GM21447 (cell line): ENCODE measurements at regions not wholly inside any gene's neighbourhood (a gene's known extent, or its start where the extent isn't known, plus 50 kb on each side); places are given as distances from the start of the nearest gene placed in this dataset.

Source experiments
- ATAC-seq: cut with Tn5 transposase; IDR thresholded peaks from one replicate; pipeline ENCODE4 v1.9.1; 2021; ENCODE audit not compliant: unreplicated experiment

DNA sequence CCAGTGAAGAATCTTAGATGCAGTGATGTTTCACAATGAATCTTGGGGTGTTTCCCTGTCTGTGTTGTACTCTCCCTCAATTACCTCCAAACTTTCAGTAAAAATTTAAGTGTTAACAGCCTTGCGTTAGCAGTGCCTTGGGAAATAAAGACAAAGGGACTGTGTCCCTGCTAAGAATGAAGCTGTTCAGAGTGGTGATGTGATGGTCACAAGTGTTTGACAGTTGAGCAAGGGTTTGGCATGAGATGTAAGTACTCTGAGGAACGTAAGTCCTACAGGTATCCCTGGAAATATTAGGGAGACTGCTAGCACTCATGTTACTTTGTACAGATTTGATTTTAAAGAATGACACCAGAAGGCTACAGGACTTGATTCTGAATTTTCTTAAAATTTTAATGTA, 304.3 kb upstream of the DPH6 start:
- no peak for ATAC-seq

DNA sequence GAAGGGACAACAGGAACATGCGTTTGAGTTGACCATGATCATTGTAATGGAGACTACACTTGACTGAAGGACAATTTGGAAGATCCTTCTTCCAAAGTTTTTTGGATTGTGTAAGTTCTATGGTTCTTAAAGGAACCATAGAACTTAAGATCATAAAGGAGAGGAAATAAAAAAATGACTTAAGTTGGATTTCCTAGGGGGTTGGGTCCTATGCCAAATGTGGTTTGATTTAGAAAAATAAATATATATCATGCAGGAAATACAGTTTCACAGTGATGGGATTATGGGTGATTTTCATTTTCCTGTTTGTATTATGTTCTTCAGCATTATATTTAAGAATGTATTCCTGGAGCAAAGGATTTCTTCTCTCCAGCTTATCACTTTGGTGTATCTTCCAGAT, 305.5 kb upstream of the DPH6 start:
- no peak for ATAC-seq

- no peak for ATAC-seq
Measured at GRCh38 chr15:35852818-35853624, 307.1 kb upstream of the DPH6 start.

DNA sequence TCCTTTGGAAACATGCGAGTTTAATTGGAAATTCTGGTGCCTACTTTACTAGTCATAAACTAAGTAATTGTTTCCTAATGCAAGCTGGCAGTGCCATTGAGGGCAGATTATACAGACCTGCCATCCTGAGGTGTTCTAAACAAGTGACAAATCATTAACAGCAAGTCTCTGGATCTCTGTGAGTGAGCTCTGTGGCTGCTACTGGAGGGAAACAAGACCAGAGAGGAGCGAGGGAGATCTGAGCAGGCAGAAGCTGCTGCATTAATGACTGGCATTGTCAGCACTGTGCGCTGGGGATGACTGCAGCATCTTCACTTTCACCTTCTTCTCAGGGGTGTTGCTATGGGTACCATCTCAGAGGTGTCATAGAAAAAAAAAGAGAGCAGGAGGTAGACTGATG, 308.4 kb upstream of the DPH6 start:
- no peak for ATAC-seq

DNA sequence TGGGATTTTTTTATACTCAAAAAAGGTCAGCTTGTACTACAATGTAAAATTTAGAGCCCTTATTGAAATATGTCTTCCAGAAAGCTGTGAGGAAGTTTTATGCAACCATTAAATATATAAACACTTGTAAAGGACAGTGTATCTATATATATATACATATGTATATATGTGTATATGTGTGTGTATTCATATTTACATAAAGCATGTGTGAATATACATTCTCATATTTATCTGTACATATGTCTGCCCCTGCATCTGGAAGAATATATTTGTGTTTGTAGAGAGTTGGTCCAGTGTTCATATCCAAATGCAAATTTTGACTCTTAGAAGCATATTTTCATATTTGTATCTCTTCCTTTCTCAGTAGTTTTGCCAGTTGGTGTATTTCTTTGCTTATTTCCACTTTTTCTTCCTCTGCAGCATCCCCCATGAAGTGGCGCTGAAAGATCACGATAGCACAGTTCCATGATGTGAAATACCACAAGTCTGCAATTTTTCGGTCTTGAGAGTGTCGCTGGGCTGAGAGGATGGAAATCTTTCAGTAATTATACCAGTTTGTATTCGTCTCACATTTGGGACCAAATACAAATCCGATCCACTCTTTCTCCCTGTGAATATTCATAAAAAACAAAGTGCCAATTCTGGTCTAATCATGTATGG, 311.7 kb upstream of the DPH6 start:
- no peak for ATAC-seq

- no peak for ATAC-seq
Measured at GRCh38 chr15:35858707-35859106, 312.7 kb upstream of the DPH6 start.

GRCh38 chr15:35863655-35864054, 317.7 kb upstream of the DPH6 start:
- no peak for ATAC-seq

DNA sequence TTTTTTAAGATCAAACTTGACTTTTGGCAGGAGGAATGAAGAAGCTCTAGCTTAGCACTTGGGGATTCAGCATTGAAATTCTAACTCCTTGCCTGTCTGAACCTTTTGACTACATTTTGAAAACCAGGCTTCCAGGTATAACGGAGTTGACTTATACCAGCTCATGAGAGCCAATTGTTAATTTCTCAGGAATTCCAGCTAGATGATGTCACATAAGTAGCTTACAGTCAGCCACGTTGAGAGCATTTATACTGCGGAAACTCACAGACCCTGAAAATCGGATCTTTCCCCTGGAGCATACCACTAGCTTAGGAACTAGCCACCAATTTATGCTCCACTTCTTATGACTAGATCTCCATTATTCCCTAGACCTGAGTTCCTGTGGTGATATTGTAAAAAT, 321.4 kb upstream of the DPH6 start:
- ATAC-seq = no peak

- ATAC-seq = no peak
Measured at GRCh38 chr15:35871282-35871681, 325.3 kb upstream of the DPH6 start.

GRCh38 chr15:35871812-35872211, 325.8 kb upstream of the DPH6 start:
- no peak for ATAC-seq

- no peak for ATAC-seq
Measured at GRCh38 chr15:35872577-35872976, 326.6 kb upstream of the DPH6 start.

DNA sequence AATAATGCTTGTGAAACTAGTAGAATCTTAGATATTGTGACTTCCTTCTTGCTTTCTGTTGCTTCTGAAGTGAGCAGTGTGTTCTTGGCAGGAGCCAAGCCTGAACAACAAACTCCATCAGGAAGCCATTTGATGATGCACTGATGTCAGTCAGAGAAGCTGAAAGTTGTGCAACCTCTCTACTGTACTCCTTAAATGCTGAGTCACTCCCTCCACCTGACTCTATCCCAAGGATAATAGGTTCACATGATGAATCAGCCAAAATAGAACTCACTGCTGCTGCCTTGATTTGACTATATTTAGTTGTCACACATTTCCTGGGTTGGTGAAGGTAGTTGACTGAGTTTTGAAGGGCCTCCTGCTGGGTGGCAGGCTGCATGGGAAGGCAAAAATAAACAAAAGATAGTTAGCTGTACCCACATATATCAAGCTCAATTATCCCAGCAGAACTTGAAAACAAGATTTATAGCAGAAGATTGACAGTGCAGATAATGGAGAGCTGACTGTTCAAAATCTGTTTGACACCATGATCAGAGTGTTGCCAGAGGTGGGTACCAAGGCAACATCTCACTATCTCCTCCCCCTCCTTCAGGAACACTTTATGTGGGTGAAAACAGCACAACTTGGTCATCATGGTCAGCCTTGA, 328.4 kb upstream of the DPH6 start:
- no peak for ATAC-seq

- no peak for ATAC-seq
Measured at GRCh38 chr15:35876762-35877161, 330.8 kb upstream of the DPH6 start.

GRCh38 chr15:35880896-35881295, 334.9 kb upstream of the DPH6 start:
- ATAC-seq = no peak

- no peak for ATAC-seq
Measured at GRCh38 chr15:35885870-35886269, 339.9 kb upstream of the DPH6 start.

- ATAC-seq = no peak
Measured at GRCh38 chr15:35886765-35887164, 340.8 kb upstream of the DPH6 start.

- ATAC-seq = no peak
Measured at GRCh38 chr15:35888815-35889214, 342.9 kb upstream of the DPH6 start.

DNA sequence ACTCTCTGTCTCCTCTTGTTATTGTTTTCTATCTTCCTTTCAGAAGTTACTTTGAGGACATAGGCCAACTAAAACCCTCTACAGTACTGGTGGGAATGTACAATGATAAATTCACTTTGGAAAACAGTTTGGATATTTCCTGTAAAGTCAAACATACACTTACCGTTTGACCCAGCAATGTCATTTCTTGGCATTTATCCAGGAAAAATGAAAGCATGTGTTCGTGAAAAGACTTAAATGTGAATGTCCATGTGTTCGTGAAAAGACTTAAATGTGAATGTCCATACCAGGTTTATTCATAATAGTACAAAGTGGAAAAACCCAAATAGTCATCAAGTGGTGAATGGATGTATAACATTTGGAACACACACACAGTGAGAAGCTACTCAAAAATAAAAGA, 361.5 kb upstream of the DPH6 start:
- no peak for ATAC-seq

- ATAC-seq = no peak
Measured at GRCh38 chr15:35909414-35909813, 363.4 kb upstream of the DPH6 start.

- ATAC-seq = no peak
Measured at GRCh38 chr15:35910227-35910626, 364.3 kb upstream of the DPH6 start.

GRCh38 chr15:35911052-35911777, 365.2 kb upstream of the DPH6 start:
- ATAC-seq = no peak

GRCh38 chr15:35912196-35912595, 366.2 kb upstream of the DPH6 start:
- no peak for ATAC-seq
